ENCODE measurements at regions not wholly inside any gene's neighbourhood (a gene's known extent, or its start where the extent isn't known, plus 50 kb on each side); places are given as distances from the start of the nearest gene placed in this dataset.
"Not testable (repeated sequence)": the region's sequence is repeated elsewhere in the genome, so short reads cannot be mapped to it uniquely, and the experiment has no call there.

GRCh38 chr4:153929675-153930074 lies 140.8 kb upstream of the SFRP2 start:
- no peak for DNase-seq

- no peak for DNase-seq
Measured at GRCh38 chr4:153927451-153927850, 138.6 kb upstream of the SFRP2 start.

GRCh38 chr4:153922148-153922547 lies 133.3 kb upstream of the SFRP2 start:
- no peak for DNase-seq

- no peak for DNase-seq
Measured at GRCh38 chr4:153919667-153920066, 130.8 kb upstream of the SFRP2 start.

- DNase-seq, result peak; percentile 76
Measured at GRCh38 chr4:153916273-153916755, 127.4 kb upstream of the SFRP2 start.

GRCh38 chr4:153912301-153912700 lies 123.4 kb upstream of the SFRP2 start:
- DNase-seq, result no peak

GRCh38 chr4:153909672-153910071 lies 120.8 kb upstream of the SFRP2 start:
- DNase-seq, result no peak

GRCh38 chr4:153906231-153906630 lies 117.3 kb upstream of the SFRP2 start:
- no peak for DNase-seq

GRCh38 chr4:153905231-153905630 lies 116.3 kb upstream of the SFRP2 start:
- DNase-seq, result no peak

- no peak for DNase-seq
Measured at GRCh38 chr4:153904011-153904410, 115.1 kb upstream of the SFRP2 start.

- DNase-seq, result no peak
Measured at GRCh38 chr4:153901220-153901619, 112.3 kb upstream of the SFRP2 start.

- DNase-seq, result no peak
Measured at GRCh38 chr4:153900426-153900825, 111.5 kb upstream of the SFRP2 start.

GRCh38 chr4:153890761-153891160 lies 101.9 kb upstream of the SFRP2 start:
- no peak for DNase-seq

GRCh38 chr4:153887217-153887616 lies 98.3 kb upstream of the SFRP2 start:
- DNase-seq, result no peak

- DNase-seq, result no peak
Measured at GRCh38 chr4:153884325-153884724, 95.4 kb upstream of the SFRP2 start.

GRCh38 chr4:153880983-153881382 lies 92.1 kb upstream of the SFRP2 start:
- DNase-seq, result no peak

GRCh38 chr4:153877898-153878297 lies 89.0 kb upstream of the SFRP2 start:
- no peak for DNase-seq

GRCh38 chr4:153873741-153874140 lies 84.9 kb upstream of the SFRP2 start:
- DNase-seq, result no peak

GRCh38 chr4:153866766-153867165 lies 77.9 kb upstream of the SFRP2 start:
- DNase-seq, result not testable (repeated sequence)

GRCh38 chr4:153852501-153852900 lies 63.6 kb upstream of the SFRP2 start:
- DNase-seq, result no peak

GRCh38 chr4:153850533-153851280 lies 61.8 kb upstream of the SFRP2 start:
- no peak for DNase-seq

- no peak for DNase-seq
Measured at GRCh38 chr4:153844144-153844543, 55.3 kb upstream of the SFRP2 start.
